22Rv1 (cell line): ENCODE measurements at regions not wholly inside any gene's neighbourhood (a gene's known extent, or its start where the extent isn't known, plus 50 kb on each side); places are given as distances from the start of the nearest gene placed in this dataset.

Source experiments
- CTCF ChIP-seq: fragments of 450-650 bp; IDR thresholded peaks from 2 replicates; pipeline ENCODE4 v1.5.1; 2017; ENCODE audit warnings: mild to moderate bottlenecking
- ZFX ChIP-seq: fragments of 450-650 bp; IDR thresholded peaks from 2 replicates; pipeline ENCODE4 v1.6.1; 2017; ENCODE audit warnings: antibody characterized with exemption, borderline replicate concordance

GRCh38 chr4:14816623-14817261, 185.5 kb upstream of the CPEB2 start:
- no peak for TF ChIP-seq CTCF
- no peak for TF ChIP-seq ZFX
